SH-SY5Y (cell line): ENCODE measurements at regions not wholly inside any gene's neighbourhood (a gene's known extent, or its start where the extent isn't known, plus 50 kb on each side); places are given as distances from the start of the nearest gene placed in this dataset.

ENCODE experiments used
- GATA2 ChIP-seq: IDR thresholded peaks from 2 replicates; pipeline ENCODE4 v1.6.1; 2011; ENCODE audit warnings: mild to moderate bottlenecking, low read depth, low read length
- GATA3 ChIP-seq: IDR thresholded peaks from 2 replicates; pipeline ENCODE4 v1.6.1; 2011; ENCODE audit warnings: low read depth, mild to moderate bottlenecking, low read length, moderate library complexity

DNA sequence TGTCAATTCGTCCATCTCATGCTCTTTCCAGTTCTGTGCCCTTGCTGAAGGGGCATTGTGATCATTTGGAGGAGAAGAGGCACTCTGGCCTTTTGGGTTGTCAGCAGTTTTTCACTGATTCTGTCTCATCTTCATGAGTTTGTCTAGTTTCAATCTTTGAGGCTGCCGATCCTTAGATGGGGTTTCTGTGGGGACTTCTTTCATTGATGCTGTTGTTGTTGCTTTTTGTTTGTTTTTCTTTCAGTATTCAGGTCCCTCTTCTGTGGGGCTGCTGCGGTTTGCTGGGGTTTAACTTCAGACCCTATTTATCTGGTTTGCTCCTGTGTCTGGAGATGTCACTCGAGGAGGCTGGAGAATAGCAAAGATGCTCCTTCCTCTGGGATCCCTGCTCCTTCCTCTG lies 224.3 kb downstream of the JRKL start:
- TF ChIP-seq GATA2, result no peak
- TF ChIP-seq GATA3, result no peak
